Ishikawa (cell line): ENCODE measurements at regions not wholly inside any gene's neighbourhood (a gene's known extent, or its start where the extent isn't known, plus 50 kb on each side); places are given as distances from the start of the nearest gene placed in this dataset.

Experiments used
- CEBPB ChIP-seq: IDR thresholded peaks from 2 replicates; pipeline ENCODE4 v1.6.1; 2012
- CREB1 ChIP-seq: IDR thresholded peaks from 2 replicates; pipeline ENCODE4 v1.6.1; 2012; ENCODE audit warnings: low read depth
- EGR1 ChIP-seq: IDR thresholded peaks from 2 replicates; pipeline ENCODE4 v1.6.1; 2012
- EP300 ChIP-seq: IDR thresholded peaks from 2 replicates; pipeline ENCODE4 v1.6.1; 2012; ENCODE audit warnings: borderline replicate concordance
- FOXM1 ChIP-seq: IDR thresholded peaks from 2 replicates; pipeline ENCODE4 v1.6.1; 2012; ENCODE audit warnings: low read depth, borderline replicate concordance
- NFIC ChIP-seq: IDR thresholded peaks from 2 replicates; pipeline ENCODE4 v1.6.1; 2012
- RAD21 ChIP-seq: IDR thresholded peaks from 2 replicates; pipeline ENCODE4 v1.6.1; 2012; ENCODE audit warnings: low read depth
- TAF1 ChIP-seq: IDR thresholded peaks from 2 replicates; pipeline ENCODE4 v1.6.1; 2012; ENCODE audit warnings: low read depth, mild to moderate bottlenecking
- TCF12 ChIP-seq: IDR thresholded peaks from 2 replicates; pipeline ENCODE4 v1.6.1; 2012; ENCODE audit warnings: low read depth
- TEAD4 ChIP-seq: IDR thresholded peaks from 2 replicates; pipeline ENCODE4 v1.6.1; 2012
- YY1 ChIP-seq: IDR thresholded peaks from 2 replicates; pipeline ENCODE4 v1.6.1; 2012; ENCODE audit warnings: low read depth
- ZBTB7A ChIP-seq: IDR thresholded peaks from 2 replicates; pipeline ENCODE4 v1.6.1; 2012; ENCODE audit warnings: low read depth
- TF ChIP-seq, protein P1 (sequence below): IDR thresholded peaks from 2 replicates; pipeline ENCODE4 v1.6.1; 2012; ENCODE audit warnings: low read depth, mild to moderate bottlenecking
- TF ChIP-seq, protein P2 (sequence below): IDR thresholded peaks from 2 replicates; pipeline ENCODE4 v1.6.1; 2012
- TF ChIP-seq, protein P3 (sequence below): IDR thresholded peaks from 2 replicates; pipeline ENCODE4 v1.6.1; 2012

DNA sequence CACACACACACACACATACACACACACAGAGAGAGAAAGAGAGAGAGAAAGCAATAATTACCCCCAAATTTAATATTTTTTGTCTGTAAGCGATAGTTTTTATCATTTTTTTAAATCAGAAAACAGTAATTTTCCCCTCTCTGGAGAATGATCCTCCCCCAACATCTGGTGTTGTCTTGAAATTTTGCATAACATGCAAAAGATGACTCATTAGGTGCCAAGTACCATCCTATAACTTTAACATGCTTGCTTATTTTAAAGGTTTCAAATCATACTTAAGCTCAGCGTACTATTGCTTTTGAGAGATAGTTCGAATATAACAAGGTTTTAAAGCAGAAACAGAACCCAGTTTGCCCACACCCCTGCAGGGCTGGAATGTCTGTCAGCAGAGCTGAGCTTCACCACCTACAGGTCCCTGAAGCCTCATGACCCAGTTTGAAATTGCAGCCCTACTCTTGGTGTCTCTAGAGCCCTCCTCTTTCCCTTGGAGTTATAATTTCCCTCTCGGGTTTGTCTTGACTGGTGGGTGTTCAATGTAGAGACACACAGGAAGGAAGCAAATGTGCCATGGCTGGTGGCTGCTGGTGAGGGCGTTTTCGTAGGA, 175.0 kb upstream of the HS3ST1 start:
- no peak for TF ChIP-seq NFIC
- TF ChIP-seq, protein P1, sequence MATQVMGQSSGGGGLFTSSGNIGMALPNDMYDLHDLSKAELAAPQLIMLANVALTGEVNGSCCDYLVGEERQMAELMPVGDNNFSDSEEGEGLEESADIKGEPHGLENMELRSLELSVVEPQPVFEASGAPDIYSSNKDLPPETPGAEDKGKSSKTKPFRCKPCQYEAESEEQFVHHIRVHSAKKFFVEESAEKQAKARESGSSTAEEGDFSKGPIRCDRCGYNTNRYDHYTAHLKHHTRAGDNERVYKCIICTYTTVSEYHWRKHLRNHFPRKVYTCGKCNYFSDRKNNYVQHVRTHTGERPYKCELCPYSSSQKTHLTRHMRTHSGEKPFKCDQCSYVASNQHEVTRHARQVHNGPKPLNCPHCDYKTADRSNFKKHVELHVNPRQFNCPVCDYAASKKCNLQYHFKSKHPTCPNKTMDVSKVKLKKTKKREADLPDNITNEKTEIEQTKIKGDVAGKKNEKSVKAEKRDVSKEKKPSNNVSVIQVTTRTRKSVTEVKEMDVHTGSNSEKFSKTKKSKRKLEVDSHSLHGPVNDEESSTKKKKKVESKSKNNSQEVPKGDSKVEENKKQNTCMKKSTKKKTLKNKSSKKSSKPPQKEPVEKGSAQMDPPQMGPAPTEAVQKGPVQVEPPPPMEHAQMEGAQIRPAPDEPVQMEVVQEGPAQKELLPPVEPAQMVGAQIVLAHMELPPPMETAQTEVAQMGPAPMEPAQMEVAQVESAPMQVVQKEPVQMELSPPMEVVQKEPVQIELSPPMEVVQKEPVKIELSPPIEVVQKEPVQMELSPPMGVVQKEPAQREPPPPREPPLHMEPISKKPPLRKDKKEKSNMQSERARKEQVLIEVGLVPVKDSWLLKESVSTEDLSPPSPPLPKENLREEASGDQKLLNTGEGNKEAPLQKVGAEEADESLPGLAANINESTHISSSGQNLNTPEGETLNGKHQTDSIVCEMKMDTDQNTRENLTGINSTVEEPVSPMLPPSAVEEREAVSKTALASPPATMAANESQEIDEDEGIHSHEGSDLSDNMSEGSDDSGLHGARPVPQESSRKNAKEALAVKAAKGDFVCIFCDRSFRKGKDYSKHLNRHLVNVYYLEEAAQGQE, result no peak
- TF ChIP-seq, protein P2, sequence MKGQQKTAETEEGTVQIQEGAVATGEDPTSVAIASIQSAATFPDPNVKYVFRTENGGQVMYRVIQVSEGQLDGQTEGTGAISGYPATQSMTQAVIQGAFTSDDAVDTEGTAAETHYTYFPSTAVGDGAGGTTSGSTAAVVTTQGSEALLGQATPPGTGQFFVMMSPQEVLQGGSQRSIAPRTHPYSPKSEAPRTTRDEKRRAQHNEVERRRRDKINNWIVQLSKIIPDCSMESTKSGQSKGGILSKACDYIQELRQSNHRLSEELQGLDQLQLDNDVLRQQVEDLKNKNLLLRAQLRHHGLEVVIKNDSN, result no peak
- TF ChIP-seq RAD21, result no peak

GRCh38 chr4:11602606-11603340, 174.1 kb upstream of the HS3ST1 start:
- no peak for TF ChIP-seq FOXM1
- no peak for TF ChIP-seq TCF12
- TF ChIP-seq NFIC, result no peak
- no peak for TF ChIP-seq CREB1
- TF ChIP-seq, protein P1, result no peak
- TF ChIP-seq EP300, result no peak
- TF ChIP-seq, protein P3, sequence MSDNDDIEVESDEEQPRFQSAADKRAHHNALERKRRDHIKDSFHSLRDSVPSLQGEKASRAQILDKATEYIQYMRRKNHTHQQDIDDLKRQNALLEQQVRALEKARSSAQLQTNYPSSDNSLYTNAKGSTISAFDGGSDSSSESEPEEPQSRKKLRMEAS, result no peak

GRCh38 chr4:11599064-11599463, 170.4 kb upstream of the HS3ST1 start:
- TF ChIP-seq CEBPB (no peak), CREB1 (no peak), TEAD4 (no peak), TAF1 (no peak), RAD21 (no peak), EP300 (no peak), ZBTB7A (no peak), TCF12 (no peak), NFIC (no peak), FOXM1 (no peak), YY1 (no peak)
- TF ChIP-seq, protein P1, result no peak
- TF ChIP-seq, protein P2, result no peak

GRCh38 chr4:11598591-11598990, 169.9 kb upstream of the HS3ST1 start:
- TF ChIP-seq, protein P1, result no peak
- TF ChIP-seq TAF1 (no peak), EGR1 (no peak), FOXM1 (no peak), ZBTB7A (no peak), TEAD4 (no peak), TCF12 (no peak), NFIC (no peak), RAD21 (no peak), CEBPB (no peak), YY1 (no peak), CREB1 (no peak), EP300 (no peak)
- TF ChIP-seq, protein P3, result no peak
- TF ChIP-seq, protein P2, result no peak
